T47D (cell line): ENCODE measurements at regions not wholly inside any gene's neighbourhood (a gene's known extent, or its start where the extent isn't known, plus 50 kb on each side); places are given as distances from the start of the nearest gene placed in this dataset.

Experiments
- DNase-seq, 2 experiments: peaks; one replicate each; pipeline versions ENCODE4 v3.0.0 to v3.0.0-alpha.2; 2011 to 2012; ENCODE audit warnings: low read depth in 1 of 2, low spot score in 1 of 2
- JUND ChIP-seq: IDR thresholded peaks from 2 replicates; pipeline ENCODE4 v1.6.1; 2012; ENCODE audit warnings: low read depth
- in situ Hi-C: cut with HindIII; loops from 2 replicates; pipeline ENCODE4 v1.10.0; 2016; ENCODE audit warnings: low sequenced_read_pairs, low pct_unique_long_range_greater_than_20kb

- no peak for DNase-seq
- in situ Hi-C loops: no loop called here
- no peak for TF ChIP-seq JUND
Measured at GRCh38 chr14:29264865-29265264, 498.3 kb downstream of the FOXG1 start.

DNA sequence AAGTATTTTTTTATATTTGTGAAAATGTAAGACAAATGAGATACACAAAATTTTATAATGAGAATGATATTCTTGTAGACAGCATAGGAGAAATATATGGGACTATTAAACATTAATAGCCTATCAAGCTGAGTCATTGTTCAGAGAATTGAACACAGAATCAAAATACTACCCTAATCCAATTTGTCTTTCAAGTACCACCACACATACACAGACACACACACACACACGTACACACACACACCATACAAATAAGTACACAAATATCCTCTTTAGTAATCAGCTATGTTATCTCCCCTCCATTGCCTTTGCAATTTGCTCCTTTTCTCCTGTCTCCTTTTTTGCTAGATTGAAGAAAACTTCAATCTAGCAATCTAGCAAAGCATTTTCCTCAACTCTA lies 499.3 kb downstream of the FOXG1 start:
- no peak for DNase-seq
- no peak for TF ChIP-seq JUND
- in situ Hi-C loops: no loop called here

GRCh38 chr14:29271669-29272068 lies 505.1 kb downstream of the FOXG1 start:
- TF ChIP-seq JUND: no peak
- in situ Hi-C loops: no loop called here
- no peak for DNase-seq

- no peak for DNase-seq
- TF ChIP-seq JUND: no peak
- in situ Hi-C loops: no loop called here
Measured at GRCh38 chr14:29273513-29273912, 506.9 kb downstream of the FOXG1 start.

GRCh38 chr14:29274890-29275596 lies 508.5 kb downstream of the FOXG1 start:
- no peak for DNase-seq
- in situ Hi-C loops: no loop called here
- TF ChIP-seq JUND: no peak

DNA sequence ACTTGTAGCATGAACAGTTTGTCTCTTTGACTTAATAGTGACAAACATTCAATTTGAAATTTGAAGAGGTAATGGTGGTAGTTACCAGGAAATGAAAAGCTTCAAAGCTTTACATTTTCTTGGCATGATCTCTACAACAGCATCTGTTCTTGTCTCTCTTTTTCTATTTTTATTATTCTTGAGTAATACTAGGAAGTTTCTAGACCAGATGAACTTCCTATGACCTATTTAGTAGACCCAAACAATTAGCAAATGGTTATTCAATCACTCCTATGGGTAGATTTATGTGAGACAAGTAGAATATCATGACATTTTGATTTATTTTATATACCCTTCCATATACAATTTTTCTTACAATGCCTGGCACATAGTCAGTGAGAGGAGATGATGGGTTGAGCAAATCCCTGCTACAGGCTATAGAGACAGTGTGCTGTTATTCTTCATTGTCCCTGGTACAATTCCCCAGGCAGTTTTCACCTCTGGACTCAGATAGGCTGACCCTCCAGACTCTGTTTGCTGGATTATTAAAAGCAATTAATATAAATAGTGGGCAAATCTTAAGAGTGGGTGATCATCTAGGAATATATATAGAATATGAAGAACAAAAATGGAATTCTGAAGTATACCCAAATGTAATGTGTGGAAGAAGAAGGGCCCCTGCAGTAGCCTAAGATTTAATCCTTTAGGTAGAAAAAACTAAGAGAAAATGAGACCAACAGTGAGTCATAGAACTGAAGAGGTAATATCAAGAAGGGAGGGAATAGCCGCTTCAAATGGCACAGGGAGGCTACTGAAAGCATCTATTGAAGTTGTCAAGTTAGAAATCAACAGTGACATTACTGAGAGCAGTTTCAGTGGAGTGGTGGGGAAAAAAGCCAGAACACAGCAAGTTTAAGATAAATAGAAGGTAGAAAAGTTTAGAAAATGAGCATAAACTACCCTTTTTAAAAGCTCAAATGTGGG lies 512.0 kb downstream of the FOXG1 start:
- TF ChIP-seq JUND: no peak
- in situ Hi-C loops: no loop called here
- DNase-seq: no peak

DNA sequence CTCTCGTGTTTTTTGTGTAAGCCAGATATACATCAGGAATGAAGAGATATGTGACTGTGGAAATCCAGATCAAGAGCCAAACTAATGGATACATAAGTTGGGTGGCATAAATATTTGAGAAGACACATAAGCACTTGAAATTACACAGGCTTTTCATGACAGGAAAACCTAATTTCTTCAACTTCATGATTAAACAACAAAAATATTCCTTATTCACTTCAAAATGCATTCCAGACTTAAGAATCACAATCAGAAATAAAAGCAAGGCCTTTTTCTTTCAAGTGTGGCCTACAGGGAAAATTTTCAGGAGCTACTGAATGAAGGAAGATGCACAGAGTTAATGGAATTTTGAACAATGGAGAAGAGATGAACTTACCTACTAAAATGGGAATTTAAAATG lies 515.6 kb downstream of the FOXG1 start:
- TF ChIP-seq JUND: no peak
- in situ Hi-C loops: no loop called here
- no peak for DNase-seq

GRCh38 chr14:29290441-29290840 lies 523.9 kb downstream of the FOXG1 start:
- in situ Hi-C loops: no loop called here
- no peak for TF ChIP-seq JUND
- no peak for DNase-seq

DNA sequence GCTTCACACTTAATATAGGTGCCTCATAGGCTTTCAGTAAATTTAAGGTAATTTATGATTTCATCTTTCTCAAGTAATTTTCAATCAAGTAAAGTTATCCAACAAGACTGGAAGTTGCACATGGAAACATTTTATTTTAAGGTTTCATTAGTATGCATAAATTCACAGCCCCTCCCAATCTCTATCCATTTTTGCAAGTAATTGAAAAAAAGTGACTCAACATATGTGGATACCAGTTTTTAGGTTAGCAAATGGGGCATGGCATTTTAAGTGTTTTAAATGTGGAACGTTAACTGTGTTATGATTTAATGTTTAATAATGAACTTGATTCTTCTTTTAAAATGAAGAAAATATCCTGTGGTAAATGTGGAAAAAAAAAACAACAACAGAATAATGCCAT lies 532.8 kb downstream of the FOXG1 start:
- no peak for TF ChIP-seq JUND
- in situ Hi-C loops: no loop called here
- no peak for DNase-seq

DNA sequence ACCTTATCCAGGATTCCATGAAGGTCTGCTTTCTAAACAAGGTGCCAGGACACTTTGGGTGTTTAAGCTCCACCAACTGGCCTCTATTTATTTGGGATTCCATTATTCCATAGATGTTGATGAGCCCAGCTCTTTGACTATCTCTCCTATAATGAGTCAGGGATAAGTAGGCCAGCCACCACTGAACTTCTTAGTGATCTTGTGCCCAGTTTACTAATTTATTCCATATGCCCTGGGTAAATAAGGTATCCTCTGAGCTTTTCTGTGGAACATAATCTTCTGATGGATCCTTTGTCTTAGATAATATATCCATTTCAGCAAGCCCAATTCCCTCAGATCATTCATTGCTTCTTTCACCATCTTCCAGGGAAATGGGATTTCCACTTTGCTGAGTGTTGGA lies 535.0 kb downstream of the FOXG1 start:
- DNase-seq: no peak
- in situ Hi-C loops: no loop called here
- no peak for TF ChIP-seq JUND

DNA sequence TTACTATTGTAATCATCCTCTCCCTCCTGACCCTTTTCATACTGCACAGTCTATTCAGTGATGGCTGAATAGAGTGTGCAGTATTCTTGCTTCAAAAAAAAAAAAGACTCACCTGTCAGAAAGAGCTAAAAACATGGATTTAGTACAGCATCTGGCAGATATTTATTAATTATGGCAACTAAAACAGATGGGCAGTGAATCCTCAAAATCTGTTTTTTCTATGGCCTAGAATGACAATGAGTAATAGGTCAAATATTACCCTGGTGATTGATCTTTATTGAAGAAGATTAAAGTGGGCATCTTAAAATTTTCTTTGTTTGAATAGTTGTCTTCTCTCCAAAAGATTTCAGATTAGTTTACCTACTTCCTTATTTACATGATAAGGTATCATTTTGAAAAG lies 543.6 kb downstream of the FOXG1 start:
- in situ Hi-C loops: no loop called here
- no peak for TF ChIP-seq JUND
- DNase-seq: no peak

- in situ Hi-C loops: no loop called here
- TF ChIP-seq JUND: no peak
- DNase-seq: no peak
Measured at GRCh38 chr14:29310757-29311156, 544.2 kb downstream of the FOXG1 start.

- no peak for DNase-seq
- in situ Hi-C loops: no loop called here
- no peak for TF ChIP-seq JUND
Measured at GRCh38 chr14:29311983-29312382, 545.4 kb downstream of the FOXG1 start.
